Left ventricle myocardium superior (tissue), 1 donor: ENCODE measurements at regions not wholly inside any gene's neighbourhood (a gene's known extent, or its start where the extent isn't known, plus 50 kb on each side); places are given as distances from the start of the nearest gene placed in this dataset.

Source experiments
- ATAC-seq: fragments of 200-7000 bp; cut with Tn5 transposase; one replicate; pipeline ENCODE4 v1.9.1; 2020; ENCODE audit warnings: mild to moderate bottlenecking, moderate library complexity
- DNase-seq: peaks from one replicate; pipeline ENCODE4 v3.0.0-alpha.2; 2020
- intact Hi-C: fragments of 100-400 bp; cut with micrococcal nuclease; formaldehyde crosslinking; loops from one replicate; pipeline ENCODE4 v1.11.0; 2022
- donor health status: DM: no; HTN: yes; CAD: no; lungs with severe emphysema.

GRCh38 chr18:29605365-29605764 lies 1428.4 kb upstream of the CDH2 start:
- intact Hi-C loops, result no loop called here
- ATAC-seq (no peak), DNase-seq (no peak)

GRCh38 chr18:29596959-29597358 lies 1420.0 kb upstream of the CDH2 start:
- DNase-seq, result no peak
- intact Hi-C loops, result no loop called here
- no peak for ATAC-seq

GRCh38 chr18:29594493-29594892 lies 1417.6 kb upstream of the CDH2 start:
- intact Hi-C loops, result no loop called here
- no peak for ATAC-seq
- DNase-seq, result no peak

GRCh38 chr18:29588446-29589100 lies 1411.6 kb upstream of the CDH2 start:
- intact Hi-C loops, result no loop called here
- DNase-seq, result no peak
- no peak for ATAC-seq

- no peak for ATAC-seq
- no peak for DNase-seq
- intact Hi-C loops, result no loop called here
Observed at GRCh38 chr18:29586210-29586609, 1409.3 kb upstream of the CDH2 start.

GRCh38 chr18:29560270-29560669 lies 1383.3 kb upstream of the CDH2 start:
- intact Hi-C loops, result no loop called here
- ATAC-seq (no peak), DNase-seq (no peak)

GRCh38 chr18:29556070-29556469 lies 1379.1 kb upstream of the CDH2 start:
- ATAC-seq, result no peak
- DNase-seq, result no peak
- intact Hi-C loops, result no loop called here

GRCh38 chr18:29549759-29550158 lies 1372.8 kb upstream of the CDH2 start:
- intact Hi-C loops, result no loop called here
- ATAC-seq, result no peak
- no peak for DNase-seq

GRCh38 chr18:29547626-29548025 lies 1370.7 kb upstream of the CDH2 start:
- no peak for ATAC-seq
- DNase-seq, result no peak
- intact Hi-C loops, result no loop called here

- intact Hi-C loops, result no loop called here
- DNase-seq, result no peak
- ATAC-seq, result no peak
Observed at GRCh38 chr18:29540548-29540947, 1363.6 kb upstream of the CDH2 start.

GRCh38 chr18:29531746-29532145 lies 1354.8 kb upstream of the CDH2 start:
- ATAC-seq, result no peak
- intact Hi-C loops, result no loop called here
- no peak for DNase-seq

GRCh38 chr18:29523371-29523770 lies 1346.4 kb upstream of the CDH2 start:
- intact Hi-C loops, result no loop called here
- DNase-seq, result no peak
- ATAC-seq, result no peak

GRCh38 chr18:29512761-29513160 lies 1335.8 kb upstream of the CDH2 start:
- ATAC-seq, result no peak
- no peak for DNase-seq
- intact Hi-C loops, result no loop called here

GRCh38 chr18:29512203-29512602 lies 1335.3 kb upstream of the CDH2 start:
- no peak for DNase-seq
- ATAC-seq, result no peak
- intact Hi-C loops, result no loop called here

GRCh38 chr18:29501952-29502351 lies 1325.0 kb upstream of the CDH2 start:
- no peak for DNase-seq
- no peak for ATAC-seq
- intact Hi-C loops, result no loop called here

GRCh38 chr18:29496152-29496680 lies 1319.3 kb upstream of the CDH2 start:
- ATAC-seq, result no peak
- DNase-seq, result no peak
- intact Hi-C loops, result no loop called here

- intact Hi-C loops, result no loop called here
- no peak for ATAC-seq
Observed at GRCh38 chr18:29494371-29494770, 1317.4 kb upstream of the CDH2 start.

GRCh38 chr18:29491907-29492306 lies 1315.0 kb upstream of the CDH2 start:
- intact Hi-C loops, result no loop called here
- no peak for DNase-seq
- no peak for ATAC-seq

More at GRCh38 chr18:29494371-29494770, 1317.4 kb upstream of the CDH2 start:
- no peak for DNase-seq

- ATAC-seq (no peak), DNase-seq (no peak)
- intact Hi-C loops, result no loop called here
Observed at GRCh38 chr18:29488617-29489016, 1311.7 kb upstream of the CDH2 start.

GRCh38 chr18:29465526-29465925 lies 1288.6 kb upstream of the CDH2 start:
- intact Hi-C loops, result no loop called here
- ATAC-seq, result no peak
- DNase-seq, result no peak

GRCh38 chr18:29459972-29460371 lies 1283.0 kb upstream of the CDH2 start:
- DNase-seq (no peak), ATAC-seq (no peak)
- intact Hi-C loops, result no loop called here
